ENCODE measurements at regions not wholly inside any gene's neighbourhood (a gene's known extent, or its start where the extent isn't known, plus 50 kb on each side); places are given as distances from the start of the nearest gene placed in this dataset.

DNA sequence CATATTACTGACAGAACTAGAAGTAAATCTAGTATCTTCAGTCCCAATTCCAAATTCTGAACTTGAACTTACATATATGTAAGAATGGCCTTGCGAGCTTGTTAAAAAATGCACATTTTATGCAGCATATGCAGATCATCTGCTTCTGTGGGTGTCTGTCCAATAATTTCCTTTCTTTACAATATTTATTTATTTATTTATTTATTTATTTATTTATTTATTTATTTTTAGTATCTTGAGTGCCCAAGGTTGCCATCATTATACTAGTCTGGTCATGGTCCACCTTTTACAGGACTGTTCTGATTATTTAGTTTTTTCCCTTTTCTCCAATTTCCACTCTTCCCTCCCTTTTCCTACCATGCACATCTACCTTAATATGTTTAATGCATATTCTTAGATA lies 528.4 kb downstream of the COL12A1 start:
- TF ChIP-seq, protein P1, sequence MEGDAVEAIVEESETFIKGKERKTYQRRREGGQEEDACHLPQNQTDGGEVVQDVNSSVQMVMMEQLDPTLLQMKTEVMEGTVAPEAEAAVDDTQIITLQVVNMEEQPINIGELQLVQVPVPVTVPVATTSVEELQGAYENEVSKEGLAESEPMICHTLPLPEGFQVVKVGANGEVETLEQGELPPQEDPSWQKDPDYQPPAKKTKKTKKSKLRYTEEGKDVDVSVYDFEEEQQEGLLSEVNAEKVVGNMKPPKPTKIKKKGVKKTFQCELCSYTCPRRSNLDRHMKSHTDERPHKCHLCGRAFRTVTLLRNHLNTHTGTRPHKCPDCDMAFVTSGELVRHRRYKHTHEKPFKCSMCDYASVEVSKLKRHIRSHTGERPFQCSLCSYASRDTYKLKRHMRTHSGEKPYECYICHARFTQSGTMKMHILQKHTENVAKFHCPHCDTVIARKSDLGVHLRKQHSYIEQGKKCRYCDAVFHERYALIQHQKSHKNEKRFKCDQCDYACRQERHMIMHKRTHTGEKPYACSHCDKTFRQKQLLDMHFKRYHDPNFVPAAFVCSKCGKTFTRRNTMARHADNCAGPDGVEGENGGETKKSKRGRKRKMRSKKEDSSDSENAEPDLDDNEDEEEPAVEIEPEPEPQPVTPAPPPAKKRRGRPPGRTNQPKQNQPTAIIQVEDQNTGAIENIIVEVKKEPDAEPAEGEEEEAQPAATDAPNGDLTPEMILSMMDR (IDR thresholded peaks at IDR 0.05; ENCODE audit: insufficient read depth, low read depth, low read length): no peak
- no peak for TF ChIP-seq EZH2 (IDR thresholded peaks at IDR 0.05; ENCODE audit: insufficient read depth, low read length)

All from astrocyte (in vitro differentiated cells and primary cell).